ENCODE measurements at regions not wholly inside any gene's neighbourhood (a gene's known extent, or its start where the extent isn't known, plus 50 kb on each side); places are given as distances from the start of the nearest gene placed in this dataset.

- Histone ChIP-seq H3K36me3 (replicated peaks; ENCODE audit: low read depth, low read length) (no peaks in the 10 kb centered on the region), H3K4me3 (ENCODE audit: low read length) (no peak overlapping the region), H3K27me3 (ENCODE audit: low read depth, low read length) (peaks cover 12% of the 10 kb centered on the region; the same call in 1 of the 2 replicates), H4K20me1 (ENCODE audit: insufficient read depth, low read length) (no peaks in the 10 kb centered on the region), H3K79me2 (ENCODE audit: low read length) (no peaks in the 10 kb centered on the region), H2AFZ (ENCODE audit: low read depth, low read length) (no peak overlapping the region), H3K9ac (ENCODE audit: low read length) (no peak overlapping the region), H3K27ac (ENCODE audit: low read length) (no peak overlapping the region), H3K9me3 (ENCODE audit: insufficient read depth, low read length) (no peaks in the 10 kb centered on the region), H3K4me2 (ENCODE audit: low read length) (no peak overlapping the region), H3K4me1 (ENCODE audit: low read length) (no peaks in the 10 kb centered on the region)
- TF ChIP-seq EZH2phosphoT487 (IDR thresholded peaks at IDR 0.05; ENCODE audit: low read depth) (no peak), CTCF (IDR thresholded peaks at IDR 0.05; ENCODE audit: low read depth, low read length) (no peak)
Observed at GRCh38 chr18:77666613-77667012, 417.0 kb downstream of the GALR1 start.

- Histone ChIP-seq H3K4me2 (ENCODE audit: low read length) (no peak overlapping the region), H3K4me1 (ENCODE audit: low read length) (no peaks in the 10 kb centered on the region), H3K79me2 (ENCODE audit: low read length) (no peaks in the 10 kb centered on the region), H4K20me1 (ENCODE audit: insufficient read depth, low read length) (no peaks in the 10 kb centered on the region), H3K27ac (ENCODE audit: low read length) (no peak overlapping the region), H3K36me3 (replicated peaks; ENCODE audit: low read depth, low read length) (no peaks in the 10 kb centered on the region), H2AFZ (ENCODE audit: low read depth, low read length) (no peak overlapping the region), H3K27me3 (ENCODE audit: low read depth, low read length) (peaks cover 6% of the 10 kb centered on the region; the same call in 1 of the 2 replicates), H3K9me3 (ENCODE audit: insufficient read depth, low read length) (no peaks in the 10 kb centered on the region), H3K9ac (ENCODE audit: low read length) (no peak overlapping the region), H3K4me3 (ENCODE audit: low read length) (no peak overlapping the region)
- TF ChIP-seq CTCF (IDR thresholded peaks at IDR 0.05; ENCODE audit: low read depth, low read length), result no peak
- no peak for TF ChIP-seq EZH2phosphoT487 (IDR thresholded peaks at IDR 0.05; ENCODE audit: low read depth)
Observed at GRCh38 chr18:77668219-77668618, 418.6 kb downstream of the GALR1 start.

- Histone ChIP-seq H2AFZ (ENCODE audit: low read depth, low read length) (no peak overlapping the region), H3K9ac (ENCODE audit: low read length) (no peak overlapping the region), H3K4me1 (ENCODE audit: low read length) (no peaks in the 10 kb centered on the region), H3K27ac (ENCODE audit: low read length) (no peak overlapping the region), H4K20me1 (ENCODE audit: insufficient read depth, low read length) (no peaks in the 10 kb centered on the region), H3K79me2 (ENCODE audit: low read length) (no peaks in the 10 kb centered on the region), H3K27me3 (ENCODE audit: low read depth, low read length) (no peaks in the 10 kb centered on the region), H3K36me3 (replicated peaks; ENCODE audit: low read depth, low read length) (no peaks in the 10 kb centered on the region), H3K4me2 (ENCODE audit: low read length) (no peak overlapping the region), H3K9me3 (ENCODE audit: insufficient read depth, low read length) (no peaks in the 10 kb centered on the region), H3K4me3 (ENCODE audit: low read length) (no peak overlapping the region)
- TF ChIP-seq CTCF (IDR thresholded peaks at IDR 0.05; ENCODE audit: low read depth, low read length) (no peak), EZH2phosphoT487 (IDR thresholded peaks at IDR 0.05; ENCODE audit: low read depth) (no peak)
Observed at GRCh38 chr18:77669331-77669730, 419.7 kb downstream of the GALR1 start.

- Histone ChIP-seq H4K20me1 (ENCODE audit: insufficient read depth, low read length) (no peaks in the 10 kb centered on the region), H2AFZ (ENCODE audit: low read depth, low read length) (no peak overlapping the region), H3K4me3 (ENCODE audit: low read length) (no peak overlapping the region), H3K36me3 (replicated peaks; ENCODE audit: low read depth, low read length) (no peaks in the 10 kb centered on the region), H3K79me2 (ENCODE audit: low read length) (no peaks in the 10 kb centered on the region), H3K27me3 (ENCODE audit: low read depth, low read length) (no peaks in the 10 kb centered on the region), H3K9ac (ENCODE audit: low read length) (no peak overlapping the region), H3K4me2 (ENCODE audit: low read length) (no peak overlapping the region), H3K27ac (ENCODE audit: low read length) (no peak overlapping the region), H3K9me3 (ENCODE audit: insufficient read depth, low read length) (no peaks in the 10 kb centered on the region; the same call in 1 of the 2 replicates), H3K4me1 (ENCODE audit: low read length) (no peaks in the 10 kb centered on the region)
- TF ChIP-seq CTCF (IDR thresholded peaks at IDR 0.05; ENCODE audit: low read depth, low read length) (no peak), EZH2phosphoT487 (IDR thresholded peaks at IDR 0.05; ENCODE audit: low read depth) (no peak)
Observed at GRCh38 chr18:77671456-77672167, 422.0 kb downstream of the GALR1 start.
